ENCODE measurements at regions not wholly inside any gene's neighbourhood (a gene's known extent, or its start where the extent isn't known, plus 50 kb on each side); places are given as distances from the start of the nearest gene placed in this dataset.

DNA sequence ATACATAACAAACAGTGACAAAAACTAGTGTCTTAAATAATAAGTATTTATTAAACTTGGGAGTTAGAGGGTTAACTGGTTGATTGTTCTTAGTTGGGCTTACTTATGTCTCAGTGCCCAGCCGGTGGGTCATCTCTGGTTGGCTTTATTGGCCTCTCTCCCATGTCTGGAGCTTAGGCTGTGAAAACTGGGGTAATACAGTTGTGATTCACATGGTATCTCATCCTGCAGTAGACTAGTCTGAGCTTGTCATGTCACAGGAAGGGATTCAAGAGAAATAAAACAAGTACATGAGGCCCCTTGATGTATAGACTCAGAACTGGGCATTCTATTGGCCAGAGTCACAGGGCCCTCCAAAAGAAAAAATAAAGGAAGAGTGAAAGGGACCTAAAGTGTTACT is 466.4 kb upstream of the SMC2 start:
- no peak for FAIRE-seq

DNA sequence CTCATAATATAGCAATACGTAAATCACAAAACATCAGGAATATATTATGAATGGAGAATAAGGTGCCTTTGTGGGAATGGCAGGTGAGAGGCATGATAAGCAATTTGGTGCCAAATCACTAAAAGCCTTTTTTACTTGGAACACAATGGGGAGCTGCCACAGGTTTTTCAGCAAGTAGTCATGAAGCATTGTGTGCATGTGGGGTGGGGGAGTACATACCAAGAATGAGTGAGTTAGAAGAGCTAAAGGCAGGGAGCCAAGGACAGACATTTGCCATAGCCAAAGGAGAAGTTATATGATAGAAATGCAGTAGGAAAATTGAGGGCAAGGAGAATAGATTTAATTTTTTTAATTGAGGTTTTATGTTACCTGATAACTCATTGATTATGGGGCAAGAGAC is 445.0 kb upstream of the SMC2 start:
- FAIRE-seq = no peak

DNA sequence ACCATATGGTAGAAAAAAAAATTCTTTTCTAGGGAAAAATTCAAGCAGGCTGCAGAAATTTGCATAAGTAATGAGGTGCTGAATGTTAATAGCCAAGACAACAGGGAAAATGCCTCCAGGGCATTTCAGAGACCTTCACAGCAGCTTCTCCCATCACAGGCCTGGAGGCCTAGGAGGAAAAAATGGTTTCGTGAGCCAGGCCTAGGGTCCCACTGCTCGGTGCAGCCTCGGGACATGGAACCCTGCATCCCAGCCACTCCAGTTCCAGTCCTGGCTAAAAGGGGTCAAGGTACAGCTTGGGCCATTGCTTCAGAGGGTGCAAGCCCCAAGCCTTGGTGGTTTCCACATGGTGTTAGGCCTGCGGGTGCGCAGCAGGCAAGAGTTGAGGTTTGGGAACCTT is 436.0 kb upstream of the SMC2 start:
- no peak for FAIRE-seq

DNA sequence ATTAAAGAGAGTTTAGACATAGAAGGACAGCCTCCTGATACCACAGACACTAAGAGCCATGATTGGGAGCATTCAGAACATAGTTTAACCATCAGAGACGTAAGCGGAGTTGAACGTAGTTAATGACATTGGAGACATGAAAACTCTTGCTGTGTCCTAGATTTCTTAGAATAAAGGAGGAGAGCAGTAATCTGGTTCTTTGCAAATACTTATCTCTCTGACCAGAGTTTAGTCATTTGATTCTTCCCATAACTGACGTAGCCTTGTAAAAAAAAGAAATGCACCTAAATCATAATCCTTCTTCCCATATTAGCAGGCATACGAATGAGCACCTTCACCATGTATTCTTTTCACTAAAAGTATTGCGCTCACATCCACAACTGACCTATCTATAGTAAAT is 433.3 kb upstream of the SMC2 start:
- FAIRE-seq = no peak

DNA sequence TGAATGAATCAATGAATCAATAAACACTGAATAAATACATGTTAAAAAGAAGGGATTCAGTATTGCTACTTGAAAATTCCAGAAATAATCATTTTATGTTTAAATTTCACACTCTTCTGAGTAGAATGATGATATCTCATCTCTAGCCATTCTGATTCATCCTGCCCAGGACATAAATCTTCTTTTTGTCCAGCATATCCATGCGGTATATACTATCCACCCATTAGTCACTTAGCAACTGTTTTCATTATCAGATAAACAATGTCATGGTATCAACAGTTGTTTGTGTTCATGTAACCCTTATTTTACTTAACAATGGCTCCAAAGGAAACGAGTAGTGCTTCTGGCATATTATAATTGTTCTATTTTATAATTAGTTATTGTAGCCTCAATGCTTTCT is 432.4 kb upstream of the SMC2 start:
- FAIRE-seq = no peak

DNA sequence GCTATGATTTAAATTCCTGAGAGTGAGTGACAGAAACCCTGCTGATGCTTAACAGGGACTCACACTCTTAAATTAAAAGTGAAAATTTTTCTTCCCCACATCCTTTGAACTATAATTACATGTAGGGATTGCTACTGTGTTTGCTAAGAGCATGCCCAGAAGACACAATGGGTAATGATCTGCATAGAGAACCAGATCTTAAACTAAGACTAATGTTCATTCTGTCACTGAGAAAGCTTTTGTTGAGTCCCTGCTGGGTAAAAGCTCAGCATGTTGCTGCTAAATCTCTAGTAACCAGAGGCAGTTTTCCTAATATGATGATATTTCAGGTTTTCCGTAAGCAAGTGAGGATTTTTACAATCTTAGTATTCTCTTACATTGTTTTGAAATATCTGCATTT is 424.8 kb upstream of the SMC2 start:
- no peak for FAIRE-seq

DNA sequence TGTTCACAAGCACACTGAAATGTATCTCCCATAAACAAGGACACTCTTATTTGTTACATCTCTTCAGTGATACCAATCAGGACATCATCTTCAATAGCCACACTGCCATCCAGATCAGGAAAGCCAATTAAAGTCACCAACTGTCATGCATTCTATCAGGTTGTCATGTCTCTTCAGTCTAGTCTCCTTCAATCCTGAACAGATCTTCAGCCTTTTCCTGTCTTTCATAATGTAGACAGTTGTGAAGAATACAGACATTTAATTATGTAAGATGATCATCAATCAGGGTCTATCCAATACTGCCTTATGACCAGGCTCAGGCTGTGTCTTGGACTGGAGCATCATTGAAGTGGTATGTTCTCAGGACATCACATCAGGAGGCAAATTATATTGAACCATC is 419.8 kb upstream of the SMC2 start:
- no peak for FAIRE-seq

DNA sequence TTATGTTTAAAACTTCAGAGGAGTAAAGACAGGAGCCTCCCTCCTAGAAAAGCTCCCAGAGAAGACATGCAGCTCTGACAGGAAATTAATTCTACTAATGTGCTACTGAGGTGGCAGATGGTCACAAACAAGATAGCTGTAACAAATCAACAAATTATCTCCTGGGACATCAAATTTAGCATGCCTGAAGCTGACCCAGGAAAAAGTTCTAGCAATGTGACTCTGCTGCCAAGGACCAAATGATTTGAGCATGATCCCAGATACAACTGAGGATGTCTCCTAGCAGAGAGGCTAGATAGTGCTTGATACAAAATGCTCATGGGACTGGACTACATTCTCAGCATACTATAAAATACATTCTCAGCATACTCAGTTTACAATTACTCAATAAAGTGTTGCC is 413.5 kb upstream of the SMC2 start:
- FAIRE-seq = no peak

DNA sequence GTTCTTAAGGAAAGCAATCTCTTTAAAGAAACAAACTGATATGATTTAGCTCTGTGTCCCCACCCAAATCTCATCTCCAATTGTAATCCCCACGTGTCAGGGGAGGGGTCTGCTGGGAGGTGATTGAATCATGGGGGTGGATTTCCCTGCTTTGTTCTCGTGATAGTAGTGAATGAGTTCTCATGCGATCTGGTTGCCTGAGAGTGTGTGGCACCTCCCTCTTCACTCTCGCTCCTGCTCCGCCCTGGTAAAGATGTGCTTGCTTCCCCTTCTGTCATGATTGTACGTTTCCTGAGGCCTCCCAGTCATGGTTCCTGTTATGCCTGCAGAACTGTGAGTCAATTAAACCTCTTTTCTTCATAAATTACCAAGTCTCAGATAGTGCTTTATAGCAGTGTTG is 412.7 kb upstream of the SMC2 start:
- no peak for FAIRE-seq

DNA sequence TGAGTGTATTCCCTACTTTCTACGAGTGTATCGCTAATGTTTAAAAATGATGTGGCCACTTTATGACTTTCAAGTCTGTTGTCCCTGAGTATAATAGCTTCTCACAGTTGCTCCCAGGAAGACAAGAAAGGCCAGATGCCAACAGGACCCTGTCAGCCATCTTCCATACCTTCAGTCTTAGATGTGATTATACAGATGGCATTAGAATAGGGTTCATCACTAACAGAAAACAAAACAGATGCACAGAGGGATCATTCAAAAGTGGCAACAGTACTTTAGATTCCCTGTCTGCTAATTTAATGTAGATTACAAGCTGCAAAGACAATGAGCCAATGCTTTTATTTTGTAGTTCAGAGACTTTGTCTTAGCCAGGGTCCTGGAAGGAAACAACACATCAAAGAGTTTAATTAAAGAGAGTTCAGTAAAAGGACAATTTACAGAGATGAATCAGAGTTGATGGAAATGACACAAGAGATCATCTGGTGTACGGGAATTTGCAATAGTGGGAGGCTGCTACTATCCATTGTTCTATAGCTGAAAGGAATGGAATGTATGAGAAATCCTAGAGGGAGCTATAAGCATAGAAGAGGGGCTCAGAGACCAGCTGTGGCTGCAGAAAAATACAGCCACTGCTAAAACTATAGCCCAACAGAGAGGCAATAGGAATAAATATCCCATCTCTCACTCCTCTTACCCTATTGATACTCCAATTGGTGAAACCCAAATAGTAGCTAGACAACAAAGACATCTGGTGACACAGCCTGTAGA is 393.7 kb upstream of the SMC2 start:
- FAIRE-seq = no peak

DNA sequence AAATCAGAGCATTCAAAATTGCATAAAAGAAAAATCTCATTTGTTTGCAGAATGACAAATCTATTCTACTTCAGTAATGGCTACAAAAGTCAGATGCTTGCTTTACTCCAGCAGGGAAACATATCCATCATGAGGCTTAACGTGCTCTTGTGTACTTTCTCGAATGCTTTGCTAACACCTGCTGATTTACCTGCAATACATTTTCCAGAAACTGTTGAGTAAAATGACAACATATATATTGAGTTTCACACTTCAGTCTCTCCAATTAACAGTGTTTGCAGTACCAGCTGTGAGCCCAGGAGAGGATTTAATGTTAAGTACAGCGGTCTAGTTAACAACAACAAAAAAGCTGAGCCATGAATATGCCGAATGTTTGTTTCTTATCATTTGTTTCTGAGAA is 391.5 kb upstream of the SMC2 start:
- FAIRE-seq = no peak

DNA sequence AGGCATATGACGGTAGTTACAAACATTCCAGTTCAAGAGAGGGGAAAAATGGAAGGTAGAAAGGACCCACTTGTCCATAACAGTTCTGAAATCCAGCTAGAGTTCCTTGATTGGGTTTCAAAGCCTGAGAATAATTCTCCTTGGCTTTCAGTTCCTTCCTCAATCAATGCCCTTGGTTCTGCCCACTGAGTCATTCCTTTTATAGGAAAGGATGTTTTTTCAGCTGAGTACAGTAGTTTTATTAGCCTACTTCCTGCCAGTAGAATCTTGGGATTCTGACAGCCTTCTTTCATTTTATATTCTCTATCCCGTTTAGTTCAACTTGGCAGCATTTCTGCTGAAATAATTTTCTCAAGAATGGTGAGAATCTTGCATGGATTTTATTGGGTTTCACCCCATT is 386.9 kb upstream of the SMC2 start:
- no peak for FAIRE-seq

DNA sequence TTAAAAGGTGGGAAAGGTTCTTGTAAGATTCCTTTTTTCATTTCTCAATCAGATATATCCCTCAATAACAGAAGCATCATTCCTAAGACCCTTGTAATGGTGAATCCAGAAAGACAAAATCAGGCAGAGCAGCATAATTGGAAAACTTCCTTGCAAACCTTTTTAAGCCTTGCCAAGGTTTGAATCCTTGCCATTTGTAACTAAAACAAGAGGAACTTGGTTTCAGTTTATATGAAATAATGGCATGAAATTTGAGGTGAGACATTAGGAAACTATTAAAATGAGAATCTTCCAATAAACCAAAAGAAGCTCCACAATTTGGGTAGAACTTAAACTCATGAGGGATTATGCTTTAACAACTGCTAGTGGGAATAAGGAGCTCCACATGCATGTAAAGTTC is 384.7 kb upstream of the SMC2 start:
- FAIRE-seq = no peak

DNA sequence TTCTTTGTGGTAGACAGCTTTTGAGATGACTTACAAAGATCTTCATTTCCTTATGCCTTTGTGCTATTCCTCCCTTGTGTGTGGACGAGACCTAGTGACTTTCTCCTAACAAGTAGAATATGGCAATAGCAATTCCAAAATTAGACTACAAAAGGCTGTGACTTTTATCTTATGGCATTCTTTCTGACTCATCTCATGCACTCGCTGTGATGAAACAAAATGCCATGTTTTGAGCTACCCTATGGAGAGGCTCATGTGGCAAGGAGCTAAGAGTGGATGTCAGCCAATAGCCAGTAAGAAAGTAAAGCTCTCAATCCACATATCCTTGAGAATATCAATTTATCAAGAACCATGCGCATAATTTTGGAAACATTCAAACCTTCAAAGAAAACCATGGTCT is 380.5 kb upstream of the SMC2 start:
- FAIRE-seq = no peak

DNA sequence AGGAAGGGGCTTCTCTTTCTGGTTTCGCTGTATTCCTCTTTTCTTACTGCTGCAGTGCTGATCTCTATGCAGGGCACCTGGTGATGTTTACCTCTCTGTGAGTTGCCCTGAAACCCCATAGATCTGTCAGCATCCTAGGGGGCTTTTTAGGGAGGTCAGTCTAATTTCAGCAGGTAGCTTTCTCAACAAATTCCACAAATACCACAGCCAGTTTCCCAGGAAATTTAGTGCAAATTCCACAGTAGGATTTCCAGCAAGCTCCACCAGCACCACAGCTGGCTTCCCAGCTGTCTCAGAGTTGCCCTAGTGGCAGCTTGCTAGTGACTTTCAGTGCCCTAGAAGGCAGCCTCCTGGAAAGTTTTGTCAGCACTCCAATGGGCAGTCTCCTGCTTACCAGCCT is 379.1 kb upstream of the SMC2 start:
- no peak for FAIRE-seq

DNA sequence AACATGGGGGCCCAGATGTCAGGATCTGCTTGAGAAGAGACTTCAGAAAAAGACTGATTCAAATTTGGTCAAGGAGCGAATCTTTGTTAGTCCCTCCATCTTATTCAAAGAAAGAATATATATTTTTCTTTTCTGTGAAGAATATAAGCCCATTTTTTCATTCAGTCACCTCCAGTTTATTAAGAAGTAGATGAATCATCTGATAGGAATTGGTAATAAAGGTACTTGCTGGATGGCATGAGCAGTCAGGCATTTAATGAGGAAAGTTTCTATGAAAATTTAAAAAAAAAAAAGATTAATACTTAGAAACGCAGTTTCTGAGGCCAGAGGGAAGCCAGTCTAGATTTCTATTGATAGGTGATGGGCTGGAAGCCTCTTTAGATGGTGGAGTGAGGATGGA is 373.1 kb upstream of the SMC2 start:
- FAIRE-seq = no peak

DNA sequence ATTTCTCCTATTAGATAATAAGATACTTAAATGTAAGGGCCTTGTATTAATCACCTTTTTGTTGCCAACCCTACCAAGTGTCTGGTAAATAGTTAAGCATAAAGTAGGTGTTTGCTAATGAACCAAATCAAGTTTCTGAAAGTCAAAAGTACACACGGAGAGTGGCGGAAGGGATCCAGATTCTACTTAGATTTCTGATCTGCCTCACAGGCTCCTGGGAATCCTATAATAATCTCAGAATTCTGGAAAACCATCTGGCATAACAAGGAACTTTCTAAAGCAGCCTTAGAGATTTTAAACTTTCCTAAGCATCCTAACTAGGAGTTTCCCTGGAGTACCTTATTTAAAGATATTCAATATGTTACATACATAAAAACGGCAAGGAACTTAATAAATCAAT is 363.2 kb upstream of the SMC2 start:
- FAIRE-seq = no peak

DNA sequence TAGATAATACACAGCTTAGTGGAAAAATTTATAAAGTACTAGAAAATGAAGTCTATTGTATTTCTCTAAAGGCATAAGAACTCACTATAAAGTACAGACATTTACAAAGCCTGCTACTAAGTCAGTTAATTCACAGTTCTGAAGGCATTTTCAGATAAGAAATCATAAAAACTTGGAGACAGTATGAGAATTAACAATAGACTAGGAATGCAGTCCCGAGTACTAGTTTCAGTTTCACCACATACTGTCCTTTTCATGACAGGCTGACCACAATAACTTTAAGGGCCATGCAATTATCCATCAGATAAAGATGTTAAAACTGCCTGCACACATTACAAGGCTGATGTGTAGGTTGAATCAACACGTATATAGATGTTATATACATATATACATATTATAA is 362.6 kb upstream of the SMC2 start:
- FAIRE-seq = no peak

DNA sequence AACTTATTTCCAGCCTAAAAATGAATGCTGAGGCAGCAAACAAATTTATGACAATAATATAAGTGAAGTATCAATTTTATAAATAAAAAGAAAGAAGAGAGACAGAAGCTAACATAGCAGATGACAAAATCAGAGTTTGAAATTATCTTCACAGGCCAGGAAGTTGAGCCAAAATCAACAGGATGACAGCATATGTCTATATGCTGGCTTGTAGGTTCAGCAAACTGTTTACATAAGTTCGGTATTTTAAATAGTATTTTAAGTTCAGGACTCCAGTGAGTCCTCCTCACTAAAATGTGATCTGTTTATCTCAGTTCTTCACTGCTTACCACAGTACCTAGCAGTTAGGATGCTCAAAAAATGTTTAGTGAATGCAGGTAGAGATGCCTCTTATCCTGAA is 359.6 kb upstream of the SMC2 start:
- FAIRE-seq = no peak

DNA sequence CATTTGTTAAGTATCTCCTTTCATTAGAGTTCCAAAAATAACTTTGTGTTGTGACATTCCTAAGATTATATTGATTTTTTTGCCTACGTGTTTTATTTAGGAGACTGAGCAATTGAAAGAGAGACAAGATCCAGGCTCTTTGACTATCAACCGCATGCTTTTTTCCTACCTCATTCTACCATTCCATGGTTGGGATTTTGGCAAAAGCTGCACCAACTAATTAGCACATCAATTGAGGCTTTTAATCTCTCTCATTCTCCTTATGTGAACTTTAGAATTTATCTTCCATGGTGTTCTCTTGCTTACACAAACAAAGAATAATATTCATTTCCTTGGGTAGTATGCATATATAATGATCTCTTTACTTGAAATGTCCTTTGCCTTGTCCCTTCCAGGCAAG is 338.7 kb upstream of the SMC2 start:
- FAIRE-seq = no peak

DNA sequence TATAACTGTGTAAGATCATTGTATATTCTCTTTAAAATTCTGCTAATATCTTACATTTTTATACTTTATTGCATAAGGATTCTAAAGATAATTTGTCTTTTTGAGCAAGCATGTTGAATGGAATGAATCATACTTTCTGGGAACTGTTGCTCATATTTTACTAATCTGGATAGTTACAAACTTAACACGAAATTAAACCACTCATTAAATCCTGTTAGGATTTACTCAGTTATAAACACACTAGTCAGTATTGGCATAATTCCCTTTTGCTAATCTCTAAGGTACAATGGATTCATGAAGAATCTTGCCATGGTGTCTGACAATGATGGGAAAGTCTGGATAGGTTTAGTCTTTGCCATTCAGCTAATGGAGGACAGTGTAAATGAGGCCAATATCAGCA is 338.1 kb upstream of the SMC2 start:
- FAIRE-seq = no peak

DNA sequence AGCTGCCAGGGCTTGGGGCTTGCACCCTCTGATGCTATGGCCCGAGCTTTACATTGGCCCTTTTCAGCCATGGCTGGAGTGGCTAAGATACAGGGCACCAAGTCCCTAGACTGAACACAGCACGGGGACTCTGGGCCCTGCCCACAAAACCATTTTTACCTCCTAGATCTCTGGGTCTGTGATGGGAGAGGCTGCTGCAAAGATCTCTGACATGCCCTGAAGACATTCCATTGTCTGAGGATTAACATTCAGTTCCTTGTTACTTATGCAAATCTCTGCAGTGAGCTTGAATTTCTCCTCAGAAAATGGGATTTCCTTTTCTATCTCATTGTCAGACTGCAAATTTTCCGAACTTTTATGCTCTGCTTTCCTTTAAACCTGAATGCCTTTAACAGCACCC is 337.0 kb upstream of the SMC2 start:
- no peak for FAIRE-seq

DNA sequence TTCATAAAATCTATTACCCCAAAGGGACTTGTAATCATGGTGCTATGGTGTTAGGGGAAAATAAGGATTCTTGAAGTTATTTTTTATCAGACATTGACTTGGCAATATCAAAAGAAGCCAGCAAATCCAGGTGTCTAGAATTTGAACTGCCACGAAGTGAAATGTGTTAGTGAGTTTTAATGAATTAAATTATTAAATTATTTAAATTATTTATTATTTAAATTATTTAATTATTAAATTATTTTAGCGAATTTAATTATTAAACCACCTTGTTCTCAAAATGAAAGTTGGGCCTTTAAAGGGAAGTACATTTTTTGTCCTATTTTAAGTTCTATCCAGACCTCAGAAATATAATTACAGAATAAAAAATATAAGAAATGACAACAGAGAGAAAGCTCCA is 332.6 kb upstream of the SMC2 start:
- no peak for FAIRE-seq

DNA sequence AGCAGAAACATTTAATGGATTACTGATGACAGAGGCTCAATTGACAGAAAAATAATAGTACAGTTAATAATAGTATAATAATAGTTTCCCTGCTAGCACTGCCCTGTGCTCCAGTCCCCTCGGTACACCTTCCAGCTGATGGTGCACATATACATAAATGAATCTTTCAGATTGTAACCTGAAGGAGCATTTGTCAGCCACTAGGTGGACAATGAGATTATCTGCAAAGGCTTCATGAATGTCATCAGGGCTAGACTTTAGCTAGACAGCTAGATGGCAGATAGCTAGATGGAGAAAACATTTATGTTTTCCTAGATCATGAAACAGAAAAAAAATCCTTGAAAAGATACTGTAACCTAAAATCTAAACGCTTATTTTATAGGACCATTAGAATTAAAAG is 304.4 kb upstream of the SMC2 start:
- FAIRE-seq = no peak

DNA sequence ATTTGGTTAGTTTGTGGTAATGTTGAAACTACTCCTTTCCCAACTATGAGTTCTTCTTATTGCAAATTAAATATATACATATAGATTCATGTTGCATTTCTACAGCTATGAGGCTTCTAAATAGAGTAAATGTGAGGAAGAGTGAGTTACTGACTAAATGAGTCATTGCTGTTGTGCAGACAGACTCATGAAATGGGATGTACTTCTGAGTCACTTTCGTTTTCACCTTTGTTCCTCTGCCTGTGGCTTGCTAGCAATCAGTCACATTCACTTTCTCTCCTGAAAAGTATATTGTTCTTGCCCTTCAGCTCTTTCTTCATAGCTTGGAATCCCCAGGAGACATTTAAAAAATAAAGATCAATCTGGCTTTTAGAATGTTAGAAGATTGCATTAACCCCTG is 295.5 kb upstream of the SMC2 start:
- no peak for FAIRE-seq

DNA sequence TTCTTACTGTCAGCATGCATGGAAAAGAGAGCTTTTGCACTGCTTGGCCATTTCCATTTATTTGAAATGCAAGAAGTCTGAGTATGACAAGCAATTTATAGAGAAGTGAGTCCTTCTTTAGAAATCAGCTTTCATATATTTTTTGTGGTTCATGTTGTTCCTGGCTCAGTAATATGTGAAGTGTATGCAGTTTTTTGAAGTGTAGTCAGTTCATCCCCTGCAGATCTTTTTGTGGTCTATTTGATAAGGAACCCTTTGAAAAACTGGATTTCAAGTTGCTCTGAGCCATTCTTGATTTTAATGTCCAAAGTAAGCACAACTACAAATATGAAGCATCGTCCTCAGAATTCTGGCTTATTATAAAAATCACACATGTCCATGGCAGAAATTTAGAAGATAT is 294.1 kb upstream of the SMC2 start:
- FAIRE-seq = no peak
